ENCODE measurements at regions not wholly inside any gene's neighbourhood (a gene's known extent, or its start where the extent isn't known, plus 50 kb on each side); places are given as distances from the start of the nearest gene placed in this dataset.
A peak's percentile ranks its signal among the peaks of the same experiment; 100 is the strongest.

GRCh38 chr3:152942366-152942765 is 107.4 kb downstream of the P2RY1 start:
- H3K36me3 ChIP-seq (ENCODE audit: control insufficient read depth in 1 of 2, insufficient read depth in 2 of 2, low read length in 2 of 2) = no peaks in the 10 kb centered on the region
- H3K9ac ChIP-seq (ENCODE audit: low read length) = no peak overlapping the region
- H3K9me2 ChIP-seq (ENCODE audit: insufficient read depth) = no peaks in the 10 kb centered on the region
- no peaks in the 10 kb centered on the region for H3K27me3 ChIP-seq (ENCODE audit: insufficient read depth, low read length)
- CTCF ChIA-PET = no interaction called here
- intact Hi-C loops (cut with micrococcal nuclease) = no loop called here
- peaks cover 8 to 24% of the 10 kb centered on the region in 2 experiments; a peak in 3 of 4 replicates for H3K4me1 ChIP-seq (ENCODE audit: control insufficient read depth in 1 of 2, insufficient read depth in 2 of 2, low read length in 2 of 2)
- no peak overlapping the region for H3K4me3 ChIP-seq (replicated peaks in 1 of 2; ENCODE audit: low read depth in 1 of 2, low read length in 2 of 2)
- no peak overlapping the region for H3K27ac ChIP-seq (ENCODE audit: low read depth, low read length)
- no peak for TF ChIP-seq EGR1 (IDR thresholded peaks at IDR 0.05; ENCODE audit: low read depth)
- 0 out of 2 replicates have a peak, but pooled peaks have one; percentile 6 for TF ChIP-seq MAX (IDR thresholded peaks at IDR 0.05)
- H3K79me2 ChIP-seq (ENCODE audit: insufficient read depth, low read length) = no peaks in the 10 kb centered on the region
- ATAC-seq (no peak), DNase-seq (ENCODE audit: low read depth, low spot score) (no peak)
- no peaks in the 10 kb centered on the region for H3K9me3 ChIP-seq (ENCODE audit: control insufficient read depth in 1 of 2, insufficient read depth in 1 of 2, low read depth in 1 of 2, low read length in 2 of 2)
- H3K4me2 ChIP-seq (ENCODE audit: low read length) = no peak overlapping the region
- no peaks in the 10 kb centered on the region for H4K20me1 ChIP-seq (ENCODE audit: insufficient read depth)
- peak overlapping the region; percentile 13 for H2AFZ ChIP-seq (ENCODE audit: low read depth, low read length, poor library complexity, severe bottlenecking)
- POLR2A ChIA-PET = no interaction called here
- RAD21 ChIA-PET (ENCODE audit: low non-redundant PET in 1 of 2, low total read pairs in 2 of 2, uncharacterized antibody in 2 of 2, unreplicated experiment in 2 of 2) = no interaction called here
- BruUV-seq (replicated peaks) = no TSS peak

GRCh38 chr3:152943645-152944044 is 108.7 kb downstream of the P2RY1 start:
- Histone ChIP-seq H3K4me2 (ENCODE audit: low read length) (peak overlapping the region; percentile 53), H3K27me3 (ENCODE audit: insufficient read depth, low read length) (no peaks in the 10 kb centered on the region), H3K79me2 (ENCODE audit: insufficient read depth, low read length) (no peaks in the 10 kb centered on the region), H3K27ac (ENCODE audit: low read depth, low read length) (no peak overlapping the region), H3K9me3 (ENCODE audit: control insufficient read depth in 1 of 2, insufficient read depth in 1 of 2, low read depth in 1 of 2, low read length in 2 of 2) (no peaks in the 10 kb centered on the region), H3K36me3 (ENCODE audit: control insufficient read depth in 1 of 2, insufficient read depth in 2 of 2, low read length in 2 of 2) (no peaks in the 10 kb centered on the region), H3K4me3 (replicated peaks in 1 of 2; ENCODE audit: low read depth in 1 of 2, low read length in 2 of 2) (0 out of 4 replicates have a peak overlapping the region, but pooled peaks of 1 of the 2 experiments have one; percentile 13), H3K9me2 (ENCODE audit: insufficient read depth) (no peaks in the 10 kb centered on the region), H4K20me1 (ENCODE audit: insufficient read depth) (no peaks in the 10 kb centered on the region), H3K4me1 (ENCODE audit: control insufficient read depth in 1 of 2, insufficient read depth in 2 of 2, low read length in 2 of 2) (peaks cover 8 to 24% of the 10 kb centered on the region in 2 experiments; a peak in 3 of 4 replicates), H2AFZ (ENCODE audit: low read depth, low read length, poor library complexity, severe bottlenecking) (peak overlapping the region; percentile 82), H3K9ac (ENCODE audit: low read length) (no peak overlapping the region)
- DNase-seq (ENCODE audit: low read depth, low spot score) = peak; percentile 33
- no TSS peak for BruUV-seq (replicated peaks)
- ATAC-seq = peak; percentile 62; the same call in 1 of the 2 replicates
- ChIA-PET CTCF (no interaction called here), POLR2A (no interaction called here), RAD21 (ENCODE audit: low non-redundant PET in 1 of 2, low total read pairs in 2 of 2, uncharacterized antibody in 2 of 2, unreplicated experiment in 2 of 2) (no interaction called here)
- intact Hi-C loops (cut with micrococcal nuclease) = no loop called here
- TF ChIP-seq SRF (IDR thresholded peaks at IDR 0.05; ENCODE audit: low read depth) (peak; percentile 61; the same call in 1 of the 2 replicates), RAD21 (IDR thresholded peaks at IDR 0.05; ENCODE audit: low read depth) (no peak), YY1 (IDR thresholded peaks at IDR 0.05; ENCODE audit: extremely low read depth, insufficient replicate concordance, low read depth, low read length) (no peak), EZH2phosphoT487 (IDR thresholded peaks at IDR 0.05; ENCODE audit: borderline replicate concordance) (no peak), EZH2 (IDR thresholded peaks at IDR 0.05) (no peak), SP1 (IDR thresholded peaks at IDR 0.05; ENCODE audit: low read depth) (peak; percentile 68), CEBPB (IDR thresholded peaks at IDR 0.05; ENCODE audit: low read depth) (no peak), ATF3 (IDR thresholded peaks at IDR 0.05) (no peak), TCF7L2 (IDR thresholded peaks at IDR 0.05; ENCODE audit: borderline replicate concordance, extremely low read depth, insufficient read depth, insufficient read length) (no peak), CTCF (IDR thresholded peaks at IDR 0.05 in 2 of 3, conservative IDR thresholded peaks at IDR 0.05 in 1 of 3; ENCODE audit: borderline replicate concordance in 1 of 3, insufficient read depth in 1 of 3, low read depth in 2 of 3, low read length in 2 of 3) (no peak), REST (IDR thresholded peaks at IDR 0.05; ENCODE audit: low read depth) (no peak), JUND (IDR thresholded peaks at IDR 0.05) (peak; percentile 52)
